ENCODE measurements at regions not wholly inside any gene's neighbourhood (a gene's known extent, or its start where the extent isn't known, plus 50 kb on each side); places are given as distances from the start of the nearest gene placed in this dataset.

GRCh38 chr10:64079341-64079740, 558.1 kb downstream of the REEP3 start:
- H3K27me3 ChIP-seq (ENCODE audit: control insufficient read depth, insufficient read depth, low read length, poor library complexity, severe bottlenecking) = no peaks in the 10 kb centered on the region
- TF ChIP-seq CTCF (conservative IDR thresholded peaks at IDR 0.05) = no peak
- no peak for DNase-seq

GRCh38 chr10:64080071-64080470, 558.9 kb downstream of the REEP3 start:
- H3K27ac Mint-ChIP-seq = no peak overlapping the region
- H3K36me3 Mint-ChIP-seq (ENCODE audit: low read depth) = no peaks in the 10 kb centered on the region
- peaks cover 47% of the 10 kb centered on the region for H3K27me3 Mint-ChIP-seq (ENCODE audit: insufficient read depth)
- no peak overlapping the region for H3K4me3 Mint-ChIP-seq
- DNase-seq = no peak
- H3K4me1 Mint-ChIP-seq = no peaks in the 10 kb centered on the region
- Histone ChIP-seq H3K27ac (ENCODE audit: low read depth, low read length) (no peak overlapping the region), H3K9me3 (ENCODE audit: control insufficient read depth, low read length) (no peaks in the 10 kb centered on the region), H3K36me3 (ENCODE audit: control insufficient read depth, insufficient read depth, low read length) (no peaks in the 10 kb centered on the region), H3K9ac (ENCODE audit: extremely low read depth, low read length, poor library complexity, severe bottlenecking) (no peak overlapping the region), H3K27me3 (ENCODE audit: control insufficient read depth, insufficient read depth, low read length, poor library complexity, severe bottlenecking) (no peaks in the 10 kb centered on the region), H3K4me3 (ENCODE audit: low read length) (no peak overlapping the region), H3K4me1 (ENCODE audit: control insufficient read depth, insufficient read depth, low read length) (no peaks in the 10 kb centered on the region)
- no peak for TF ChIP-seq CTCF (conservative IDR thresholded peaks at IDR 0.05)
- H3K9me3 Mint-ChIP-seq = no peaks in the 10 kb centered on the region
- WGBS, 2 experiments (ENCODE audit: insufficient coverage in 1 of 2, insufficient read length in 1 of 2) = 95 to 100% methylated on average over 1 of the region's 1 CpG

More at GRCh38 chr10:64079341-64079740, 558.1 kb downstream of the REEP3 start:
- peaks cover 40% of the 10 kb centered on the region for H3K27me3 Mint-ChIP-seq (ENCODE audit: insufficient read depth)
- Histone ChIP-seq H3K4me3 (ENCODE audit: low read length) (no peak overlapping the region), H3K4me1 (ENCODE audit: control insufficient read depth, insufficient read depth, low read length) (no peaks in the 10 kb centered on the region), H3K27ac (ENCODE audit: low read depth, low read length) (no peak overlapping the region), H3K36me3 (ENCODE audit: control insufficient read depth, insufficient read depth, low read length) (no peaks in the 10 kb centered on the region), H3K9ac (ENCODE audit: extremely low read depth, low read length, poor library complexity, severe bottlenecking) (no peak overlapping the region), H3K9me3 (ENCODE audit: control insufficient read depth, low read length) (no peaks in the 10 kb centered on the region)
- H3K4me3 Mint-ChIP-seq = no peak overlapping the region
- no peaks in the 10 kb centered on the region for H3K4me1 Mint-ChIP-seq
- 60 to 83% methylated on average over 1 of the region's 1 CpG for WGBS, 2 experiments (ENCODE audit: insufficient coverage in 1 of 2, insufficient read length in 1 of 2)
- H3K36me3 Mint-ChIP-seq (ENCODE audit: low read depth) = no peaks in the 10 kb centered on the region
- H3K27ac Mint-ChIP-seq = no peak overlapping the region
- H3K9me3 Mint-ChIP-seq = no peaks in the 10 kb centered on the region

GRCh38 chr10:64081947-64082482, 560.8 kb downstream of the REEP3 start:
- H3K36me3 ChIP-seq (ENCODE audit: control insufficient read depth, insufficient read depth, low read length) = no peaks in the 10 kb centered on the region
- peaks cover 7% of the 10 kb centered on the region for H3K4me1 Mint-ChIP-seq
- no peak overlapping the region for H3K27ac Mint-ChIP-seq
- H3K9ac ChIP-seq (ENCODE audit: extremely low read depth, low read length, poor library complexity, severe bottlenecking) = no peak overlapping the region
- no peak overlapping the region for H3K4me3 ChIP-seq (ENCODE audit: low read length)
- H3K36me3 Mint-ChIP-seq (ENCODE audit: low read depth) = no peaks in the 10 kb centered on the region
- no peaks in the 10 kb centered on the region for H3K9me3 ChIP-seq (ENCODE audit: control insufficient read depth, low read length)
- H3K27me3 ChIP-seq (ENCODE audit: control insufficient read depth, insufficient read depth, low read length, poor library complexity, severe bottlenecking) = no peaks in the 10 kb centered on the region
- DNase-seq = no peak
- no peaks in the 10 kb centered on the region for H3K4me1 ChIP-seq (ENCODE audit: control insufficient read depth, insufficient read depth, low read length)
- H3K4me3 Mint-ChIP-seq = no peak overlapping the region
- no peaks in the 10 kb centered on the region for H3K9me3 Mint-ChIP-seq
- H3K27ac ChIP-seq (ENCODE audit: low read depth, low read length) = no peak overlapping the region
- peaks cover 66% of the 10 kb centered on the region for H3K27me3 Mint-ChIP-seq (ENCODE audit: insufficient read depth)
- TF ChIP-seq CTCF (conservative IDR thresholded peaks at IDR 0.05) = no peak
- 96 to 100% methylated on average over 2 to 3 of the region's 3 CpGs for WGBS, 2 experiments (ENCODE audit: insufficient coverage in 1 of 2, insufficient read length in 1 of 2)
